Prostate gland (tissue), 2 donors: ENCODE measurements at regions not wholly inside any gene's neighbourhood (a gene's known extent, or its start where the extent isn't known, plus 50 kb on each side); places are given as distances from the start of the nearest gene placed in this dataset.

Experiments
- DNase-seq: peaks from one replicate; pipeline ENCODE4 v3.0.0-alpha.2; 2019; ENCODE audit warnings: low spot score
- H3K27ac ChIP-seq, 2 donors: fragments of 200-600 bp; sonication (generic); 2 replicates each; pipeline ENCODE4 v1.5.1; 2017 to 2019
- H3K27me3 ChIP-seq: fragments of 200-600 bp; sonication (generic); replicated peaks from 2 replicates; pipeline ENCODE4 v1.5.1; 2019; ENCODE audit not compliant: insufficient read depth
- H3K36me3 ChIP-seq, 2 donors: fragments of 200-600 bp; sonication (generic); 1 replicate in 1 of 2; 2 replicates in 1 of 2; pipeline versions ENCODE4 v1.5.1 to v1.8.1; 2017 to 2019
- H3K4me1 ChIP-seq: fragments of 200-600 bp; sonication (generic); replicated peaks from 2 replicates; pipeline ENCODE4 v1.5.1; 2019
- H3K4me3 ChIP-seq, 2 donors: fragments of 200-600 bp; sonication (generic); 2 replicates each; pipeline ENCODE4 v1.5.1; 2017 to 2019
- H3K9me3 ChIP-seq: fragments of 200-600 bp; sonication (generic); 2 replicates; pipeline ENCODE4 v1.5.1; 2017
- CTCF ChIP-seq, 4 experiments: fragments of 200-600 bp in 2 of 4; fragments of 450-650 bp in 2 of 4; sonication (generic) in 2 of 4; IDR thresholded peaks; 1 replicate in 3 of 4; 2 replicates in 1 of 4; pipeline ENCODE4 v1.5.1; 2016 to 2019; ENCODE audit warnings: antibody characterized with exemption in 4 of 4, mild to moderate bottlenecking in 2 of 4, moderate library complexity in 2 of 4
- POLR2A ChIP-seq: fragments of 450-650 bp; IDR thresholded peaks from one replicate; pipeline ENCODE4 v1.6.1; 2016; ENCODE audit warnings: antibody characterized with exemption, mild to moderate bottlenecking
- POLR2AphosphoS5 ChIP-seq: sonication (generic); formaldehyde crosslinking; IDR thresholded peaks from one replicate; pipeline ENCODE4 v1.6.1; 2017; ENCODE audit warnings: antibody characterized with exemption
- WGBS: methylation state at CpG from one replicate; pipeline ENCODE4 v1.1.5; 2018; 5-methylcytosine and 5-hydroxymethylcytosine counted together
- intact Hi-C: fragments of 100-400 bp; cut with DNase I; formaldehyde crosslinking; loops from one replicate; pipeline ENCODE4 v1.14.2; 2022

- Histone ChIP-seq H3K27ac (no peak overlapping the region), H3K4me1 (no peaks in the 10 kb centered on the region), H3K4me3 (no peak overlapping the region), H3K9me3 (no peaks in the 10 kb centered on the region), H3K27me3 (no peaks in the 10 kb centered on the region), H3K36me3 (no peaks in the 10 kb centered on the region)
- no peak for DNase-seq
- intact Hi-C loops, result no loop called here
- TF ChIP-seq POLR2AphosphoS5 (no peak), POLR2A (no peak), CTCF (IDR thresholded peaks at IDR 0.05) (no peak)
- WGBS, result 46% methylated on average over 2 of the region's 2 CpGs
These were observed 148.7 kb upstream of the CLEC14A start for GRCh38 chr14:38404616-38405015.

DNA sequence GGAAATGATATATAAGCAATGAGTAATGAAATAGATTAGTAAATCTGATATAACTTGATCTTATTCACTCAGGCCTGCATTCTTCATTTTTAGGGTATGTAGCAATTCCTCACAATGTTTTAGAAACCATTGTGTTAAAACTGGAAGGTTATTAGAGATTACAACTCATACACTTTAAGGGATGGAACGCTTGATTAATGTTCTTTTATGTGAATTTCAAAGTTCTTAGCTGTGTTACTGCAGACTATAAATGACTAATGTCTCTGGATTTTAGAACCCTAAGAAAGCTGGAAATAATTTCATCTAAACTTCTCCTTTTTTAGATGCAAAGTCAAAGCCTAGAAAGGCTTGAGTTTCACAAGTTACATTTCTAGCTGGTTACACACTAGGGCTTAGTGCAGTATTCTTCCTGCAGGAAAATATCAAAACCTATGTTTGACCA, 148.2 kb upstream of the CLEC14A start:
- no peak for DNase-seq
- no peaks in the 10 kb centered on the region for H3K27me3 ChIP-seq
- H3K4me1 ChIP-seq, result no peaks in the 10 kb centered on the region
- no peaks in the 10 kb centered on the region for H3K36me3 ChIP-seq
- TF ChIP-seq POLR2AphosphoS5 (no peak), CTCF (IDR thresholded peaks at IDR 0.05) (no peak), POLR2A (no peak)
- H3K9me3 ChIP-seq, result no peaks in the 10 kb centered on the region
- H3K4me3 ChIP-seq, result no peak overlapping the region
- no peak overlapping the region for H3K27ac ChIP-seq
- intact Hi-C loops, result no loop called here
- 51% methylated on average over 1 of the region's 1 CpG for WGBS

GRCh38 chr14:38400751-38401150, 144.9 kb upstream of the CLEC14A start:
- Histone ChIP-seq H3K36me3 (no peaks in the 10 kb centered on the region), H3K4me1 (no peaks in the 10 kb centered on the region), H3K9me3 (no peaks in the 10 kb centered on the region), H3K27me3 (no peaks in the 10 kb centered on the region), H3K27ac (no peak overlapping the region), H3K4me3 (no peak overlapping the region)
- no peak for TF ChIP-seq CTCF (IDR thresholded peaks at IDR 0.05)
- TF ChIP-seq POLR2AphosphoS5, result no peak
- TF ChIP-seq POLR2A, result no peak
- WGBS, result 30% methylated on average over 3 of the region's 3 CpGs
- intact Hi-C loops, result no loop called here
- DNase-seq, result no peak

DNA sequence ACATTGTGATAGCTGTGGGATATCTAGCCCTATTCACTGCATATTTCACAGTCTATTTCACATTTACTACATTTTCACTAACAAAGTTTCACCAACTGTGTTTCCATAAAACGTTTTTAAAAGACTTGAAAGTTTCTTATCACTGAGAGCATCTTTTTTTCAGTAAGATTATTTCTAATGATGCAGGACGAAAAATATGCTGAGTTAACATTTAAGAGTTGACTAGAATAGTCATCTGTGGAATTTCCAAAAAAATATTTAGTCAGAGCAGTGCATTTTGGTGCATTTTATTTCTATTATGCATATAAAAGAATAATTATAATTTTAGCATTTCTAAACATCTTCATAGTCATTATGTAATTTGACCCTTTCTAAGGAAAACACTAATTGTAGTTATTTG, 143.8 kb upstream of the CLEC14A start:
- H3K36me3 ChIP-seq, result no peaks in the 10 kb centered on the region
- H3K4me1 ChIP-seq, result no peaks in the 10 kb centered on the region
- no peak for DNase-seq
- no peaks in the 10 kb centered on the region for H3K27me3 ChIP-seq
- no peaks in the 10 kb centered on the region for H3K9me3 ChIP-seq
- TF ChIP-seq POLR2A (no peak), POLR2AphosphoS5 (no peak), CTCF (IDR thresholded peaks at IDR 0.05) (no peak)
- no peak overlapping the region for H3K27ac ChIP-seq
- 11% methylated on average over 2 of the region's 2 CpGs for WGBS
- no peak overlapping the region for H3K4me3 ChIP-seq
- intact Hi-C loops, result no loop called here

DNA sequence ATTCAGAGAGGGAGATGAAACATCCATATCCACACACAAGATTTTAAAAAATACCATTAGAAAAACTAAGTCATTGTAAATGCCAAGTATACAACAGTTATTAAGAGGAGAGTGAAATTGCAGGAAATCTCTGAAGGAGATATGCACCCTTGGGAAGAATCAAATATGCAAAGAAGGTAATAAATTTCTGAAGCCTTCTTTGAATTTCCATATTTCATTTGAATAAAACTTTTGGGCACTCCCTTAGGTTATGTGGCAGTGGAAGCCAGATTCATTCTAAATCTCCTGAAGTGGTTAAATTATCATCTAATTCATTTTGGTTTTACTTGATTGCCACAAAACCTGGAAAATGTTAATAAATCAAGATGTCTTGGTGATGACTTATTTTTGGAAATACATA, 138.9 kb upstream of the CLEC14A start:
- no peak overlapping the region for H3K27ac ChIP-seq
- H3K27me3 ChIP-seq, result no peaks in the 10 kb centered on the region
- TF ChIP-seq POLR2A (no peak), POLR2AphosphoS5 (no peak), CTCF (IDR thresholded peaks at IDR 0.05) (no peak)
- intact Hi-C loops, result no loop called here
- H3K4me1 ChIP-seq, result no peaks in the 10 kb centered on the region
- DNase-seq, result no peak
- H3K4me3 ChIP-seq, result no peak overlapping the region
- H3K9me3 ChIP-seq, result no peaks in the 10 kb centered on the region
- no peaks in the 10 kb centered on the region for H3K36me3 ChIP-seq
